ENCODE measurements at regions not wholly inside any gene's neighbourhood (a gene's known extent, or its start where the extent isn't known, plus 50 kb on each side); places are given as distances from the start of the nearest gene placed in this dataset.

GRCh38 chr20:63116412-63117106, 99.4 kb downstream of the YTHDF1 start (continued):
- TF ChIP-seq NFAT5 (CRISPR knock-in tag; IDR thresholded peaks at IDR 0.05) (peak; percentile 95), LRRFIP1 (CRISPR knock-in tag; conservative IDR thresholded peaks at IDR 0.05) (peak; percentile 92; the same call in 1 of the 2 replicates), TFAP4 (IDR thresholded peaks at IDR 0.05; ENCODE audit: borderline replicate concordance, low read depth) (no peak), JUN (CRISPR knock-in tag; IDR thresholded peaks at IDR 0.05) (no peak), ZNF75D (CRISPR knock-in tag; IDR thresholded peaks at IDR 0.05; ENCODE audit: borderline replicate concordance) (peak; percentile 93; the same call in 1 of the 2 replicates), DNMT1 (CRISPR knock-in tag; IDR thresholded peaks at IDR 0.05) (no peak), FOXM1 (CRISPR knock-in tag; IDR thresholded peaks at IDR 0.05) (no peak), ZNF496 (CRISPR knock-in tag; IDR thresholded peaks at IDR 0.05; ENCODE audit: insufficient replicate concordance) (no peak), ZNF34 (CRISPR knock-in tag; IDR thresholded peaks at IDR 0.05; ENCODE audit: borderline replicate concordance) (no peak), SIX4 (CRISPR knock-in tag; IDR thresholded peaks at IDR 0.05) (peak; percentile 67; the same call in 1 of the 2 replicates), MXD1 (CRISPR knock-in tag; IDR thresholded peaks at IDR 0.05) (peak; percentile 83), REXO4 (CRISPR knock-in tag; IDR thresholded peaks at IDR 0.05; ENCODE audit: borderline replicate concordance) (no peak), MXD3 (CRISPR knock-in tag; IDR thresholded peaks at IDR 0.05) (peak; percentile 97), POGZ (CRISPR knock-in tag; IDR thresholded peaks at IDR 0.05) (no peak), NFKBIZ (CRISPR knock-in tag; IDR thresholded peaks at IDR 0.05) (no peak), ZNF775 (CRISPR knock-in tag; IDR thresholded peaks at IDR 0.05; ENCODE audit: borderline replicate concordance) (no peak)

Data from HepG2 (cell line).